HAP-1 (cell line): ENCODE measurements at regions not wholly inside any gene's neighbourhood (a gene's known extent, or its start where the extent isn't known, plus 50 kb on each side); places are given as distances from the start of the nearest gene placed in this dataset.

Experiments used
- DNase-seq, 2 experiments: peaks; one replicate each; pipeline ENCODE4 v3.0.0-alpha.2; 2016 to 2020; ENCODE audit warnings: low spot score in 2 of 2
- H3K27me3 ChIP-seq: fragments of 250-450 bp; sonication (Bioruptor Pico); 2 replicates; pipeline ENCODE4 v1.5.1; 2020; ENCODE audit warnings: low read depth, mild to moderate bottlenecking, moderate library complexity
- H3K36me3 ChIP-seq: fragments of 250-450 bp; sonication (Bioruptor Pico); replicated peaks from 2 replicates; pipeline ENCODE4 v1.5.1; 2020; ENCODE audit warnings: mild to moderate bottlenecking
- H3K4me1 ChIP-seq: fragments of 250-450 bp; sonication (Bioruptor Pico); 2 replicates; pipeline ENCODE4 v1.5.1; 2020; ENCODE audit warnings: mild to moderate bottlenecking
- H3K4me3 ChIP-seq: fragments of 250-450 bp; sonication (Bioruptor Pico); 2 replicates; pipeline ENCODE4 v1.5.1; 2020; ENCODE audit warnings: mild to moderate bottlenecking, moderate library complexity
- H3K9me3 ChIP-seq: fragments of 250-450 bp; sonication (Bioruptor Pico); 2 replicates; pipeline ENCODE4 v1.5.1; 2020; ENCODE audit warnings: mild to moderate bottlenecking, moderate library complexity
- in situ Hi-C: fragments of 300-500 bp; cut with MboI; formaldehyde crosslinking; loops from 3 replicates; pipeline ENCODE4 v1.14.3; 2020; ENCODE audit warnings: low sequenced_read_pairs, inconsistent platforms, mixed read lengths

DNA sequence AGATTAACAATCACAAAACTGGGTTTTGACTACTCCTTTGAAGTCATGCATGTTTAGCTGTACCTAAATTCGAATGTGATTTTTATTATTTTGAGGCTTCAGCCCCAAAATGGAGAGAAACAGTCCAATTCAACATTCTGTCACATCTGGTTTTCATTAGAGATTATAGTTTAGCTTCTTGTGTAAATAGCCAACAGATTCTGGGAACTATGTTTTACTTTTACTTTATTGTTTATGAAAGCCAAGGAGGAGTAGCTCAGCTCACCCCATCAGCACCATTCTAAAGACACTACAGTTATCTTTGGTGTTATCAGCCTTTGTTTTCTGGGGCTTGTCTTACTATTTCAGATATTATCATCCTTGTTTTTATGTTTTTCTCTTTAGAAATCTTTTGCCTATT lies 465.0 kb upstream of the CWC22 start:
- Histone ChIP-seq H3K36me3 (no peaks in the 10 kb centered on the region), H3K27me3 (no peaks in the 10 kb centered on the region), H3K4me3 (no peak overlapping the region), H3K9me3 (no peaks in the 10 kb centered on the region), H3K4me1 (no peaks in the 10 kb centered on the region)
- no peak for DNase-seq
- in situ Hi-C loops = no loop called here

DNA sequence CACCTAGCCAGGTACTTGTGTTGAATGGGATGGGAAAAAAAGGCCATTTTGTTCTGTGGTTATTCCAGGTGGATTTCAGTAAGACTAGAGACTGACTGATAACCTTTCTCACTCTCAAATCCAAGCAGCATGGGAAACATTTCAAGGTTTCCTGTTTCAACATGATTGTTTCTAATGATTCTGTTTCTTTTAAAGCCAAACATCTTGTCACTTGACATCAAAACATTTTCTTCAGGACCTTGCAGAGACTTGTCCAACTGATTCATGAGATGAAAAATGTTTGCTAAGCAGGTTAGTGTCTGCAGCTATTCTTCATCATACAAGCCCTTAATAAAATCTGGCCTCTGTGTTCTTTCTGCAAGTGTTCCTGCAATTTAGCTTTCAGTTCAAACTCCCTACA lies 456.5 kb upstream of the CWC22 start:
- no peaks in the 10 kb centered on the region for H3K4me1 ChIP-seq
- H3K36me3 ChIP-seq = no peaks in the 10 kb centered on the region
- no peaks in the 10 kb centered on the region for H3K9me3 ChIP-seq
- no peak for DNase-seq
- in situ Hi-C loops = no loop called here
- H3K27me3 ChIP-seq = no peaks in the 10 kb centered on the region
- no peak overlapping the region for H3K4me3 ChIP-seq

DNA sequence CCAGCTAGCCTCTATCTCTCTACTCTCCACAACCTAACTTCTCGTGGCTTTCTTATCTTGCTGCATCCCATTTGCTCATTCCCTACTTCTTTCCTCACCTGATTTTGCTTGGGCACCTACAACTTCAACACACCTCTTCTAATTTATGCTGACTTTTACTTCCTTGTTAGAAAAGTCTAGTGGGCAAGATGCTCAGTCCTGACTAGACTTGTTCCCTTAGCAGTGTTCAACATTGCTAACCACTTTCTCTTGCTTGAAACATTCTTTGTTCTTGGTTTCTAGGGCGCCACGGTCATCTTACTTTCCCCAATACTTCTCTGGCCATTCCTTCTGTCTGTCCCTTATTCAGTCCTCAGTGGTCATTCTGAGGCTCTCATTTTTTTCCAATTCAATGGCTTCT lies 454.7 kb upstream of the CWC22 start:
- no peak overlapping the region for H3K4me3 ChIP-seq
- in situ Hi-C loops = no loop called here
- no peaks in the 10 kb centered on the region for H3K27me3 ChIP-seq
- no peak for DNase-seq
- no peaks in the 10 kb centered on the region for H3K4me1 ChIP-seq
- no peaks in the 10 kb centered on the region for H3K9me3 ChIP-seq
- no peaks in the 10 kb centered on the region for H3K36me3 ChIP-seq

DNA sequence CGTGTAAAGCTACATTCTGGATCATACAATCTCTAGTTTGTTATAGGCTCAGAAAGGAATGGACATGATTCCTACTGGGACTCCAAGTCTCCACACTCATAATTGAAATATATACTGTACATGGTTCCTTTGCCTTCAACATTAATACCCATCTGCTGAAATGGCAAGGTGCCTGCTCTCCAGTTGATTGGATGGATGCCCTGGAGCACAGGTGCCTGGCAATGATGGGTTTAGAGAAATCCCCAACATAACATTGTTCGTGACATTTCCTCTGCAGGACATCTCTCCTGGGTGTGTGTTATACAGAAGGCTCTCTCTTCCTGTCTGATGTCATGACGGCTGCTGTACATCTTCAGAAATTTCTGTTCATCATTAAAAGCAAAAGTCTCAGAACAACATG lies 449.7 kb upstream of the CWC22 start:
- no peaks in the 10 kb centered on the region for H3K36me3 ChIP-seq
- no peak for DNase-seq

DNA sequence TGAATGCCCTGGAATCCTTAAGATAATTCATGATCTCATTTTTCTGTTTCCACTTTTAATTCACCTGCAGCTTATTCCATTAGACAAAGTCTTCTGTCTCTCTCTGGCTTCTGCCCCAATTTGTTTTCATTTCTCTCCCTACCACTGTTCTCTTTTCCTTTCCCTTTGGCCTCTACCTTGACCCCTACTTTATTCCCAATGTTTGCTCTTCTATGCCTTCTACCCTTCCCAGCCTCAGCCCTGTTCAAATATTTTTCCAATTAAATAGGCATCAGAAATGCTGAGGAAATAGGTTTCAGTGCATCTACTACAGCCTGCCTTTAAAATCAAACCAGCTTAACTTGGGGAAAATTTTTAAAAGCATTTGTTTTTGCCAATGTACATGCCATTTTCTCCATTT lies 443.7 kb upstream of the CWC22 start:
- Histone ChIP-seq H3K36me3 (no peaks in the 10 kb centered on the region), H3K4me1 (no peaks in the 10 kb centered on the region), H3K9me3 (no peaks in the 10 kb centered on the region), H3K27me3 (no peaks in the 10 kb centered on the region), H3K4me3 (no peak overlapping the region)
- in situ Hi-C loops = no loop called here
- no peak for DNase-seq

More for the DNA sequence above, 449.7 kb upstream of the CWC22 start:
- in situ Hi-C loops = no loop called here
- Histone ChIP-seq H3K4me1 (no peaks in the 10 kb centered on the region), H3K4me3 (no peak overlapping the region), H3K27me3 (no peaks in the 10 kb centered on the region), H3K9me3 (no peaks in the 10 kb centered on the region)

DNA sequence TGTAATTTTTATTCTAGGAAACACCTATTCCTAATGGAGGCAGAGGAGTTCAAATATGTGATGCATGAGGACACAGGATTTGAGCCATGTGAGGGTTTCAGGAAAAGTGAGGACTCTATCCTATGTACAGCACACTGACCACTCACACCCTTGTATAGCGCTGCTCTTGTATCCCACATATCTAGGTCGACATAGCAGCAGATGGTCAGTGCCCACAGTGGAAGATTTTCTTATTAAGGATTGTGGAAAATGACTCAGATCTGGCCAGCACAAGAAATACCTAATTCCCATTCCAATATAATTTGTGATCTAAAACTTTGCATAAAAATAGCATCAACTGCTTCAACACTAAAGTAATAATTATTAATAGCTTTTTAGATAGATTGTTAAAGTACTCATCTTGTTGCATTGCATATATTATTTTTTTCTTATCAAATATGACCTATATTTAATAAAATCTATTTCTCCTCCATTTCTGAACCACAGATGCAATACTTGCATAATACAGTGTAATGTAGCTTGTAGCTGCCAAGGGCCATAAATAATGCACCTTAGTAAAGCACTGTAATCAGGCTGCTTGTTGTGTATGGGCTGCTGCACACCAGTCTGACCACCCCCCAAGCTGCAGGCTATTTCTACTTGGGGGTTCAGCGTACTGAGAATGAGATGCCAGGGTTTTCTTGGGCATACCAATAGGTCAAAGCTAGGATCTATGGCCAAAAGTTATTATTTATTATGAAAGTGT lies 442.2 kb upstream of the CWC22 start:
- Histone ChIP-seq H3K4me3 (no peak overlapping the region), H3K36me3 (no peaks in the 10 kb centered on the region), H3K27me3 (no peaks in the 10 kb centered on the region), H3K9me3 (no peaks in the 10 kb centered on the region), H3K4me1 (no peaks in the 10 kb centered on the region)
- no peak for DNase-seq
- in situ Hi-C loops = no loop called here

- H3K9me3 ChIP-seq = no peaks in the 10 kb centered on the region
- H3K4me1 ChIP-seq = no peaks in the 10 kb centered on the region
- no peak overlapping the region for H3K4me3 ChIP-seq
- no peak for DNase-seq
- in situ Hi-C loops = no loop called here
- no peaks in the 10 kb centered on the region for H3K36me3 ChIP-seq
- no peaks in the 10 kb centered on the region for H3K27me3 ChIP-seq
Measured at GRCh38 chr2:180446492-180446891, 439.4 kb upstream of the CWC22 start.

DNA sequence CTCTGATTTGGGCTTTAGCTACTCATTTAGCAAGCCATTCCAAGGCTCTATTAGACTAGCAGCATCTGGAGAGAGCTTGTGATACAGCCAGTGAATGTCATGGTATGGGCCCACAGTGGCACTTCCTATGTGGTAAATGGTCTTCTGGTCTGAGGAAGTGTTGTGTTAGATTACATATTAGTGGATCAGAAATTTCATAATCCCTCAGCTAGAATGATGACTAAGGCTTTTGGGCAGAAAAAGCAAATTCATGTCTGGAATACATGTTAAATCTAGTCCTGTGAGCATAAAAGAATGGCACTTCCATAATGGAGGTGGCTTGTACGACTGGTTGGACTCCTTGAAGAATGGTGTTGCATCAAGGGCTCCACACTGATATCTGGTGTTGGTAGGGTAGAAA lies 436.8 kb upstream of the CWC22 start:
- Histone ChIP-seq H3K9me3 (no peaks in the 10 kb centered on the region), H3K27me3 (no peaks in the 10 kb centered on the region), H3K36me3 (no peaks in the 10 kb centered on the region), H3K4me3 (no peak overlapping the region), H3K4me1 (no peaks in the 10 kb centered on the region)
- in situ Hi-C loops = no loop called here
- DNase-seq = no peak

DNA sequence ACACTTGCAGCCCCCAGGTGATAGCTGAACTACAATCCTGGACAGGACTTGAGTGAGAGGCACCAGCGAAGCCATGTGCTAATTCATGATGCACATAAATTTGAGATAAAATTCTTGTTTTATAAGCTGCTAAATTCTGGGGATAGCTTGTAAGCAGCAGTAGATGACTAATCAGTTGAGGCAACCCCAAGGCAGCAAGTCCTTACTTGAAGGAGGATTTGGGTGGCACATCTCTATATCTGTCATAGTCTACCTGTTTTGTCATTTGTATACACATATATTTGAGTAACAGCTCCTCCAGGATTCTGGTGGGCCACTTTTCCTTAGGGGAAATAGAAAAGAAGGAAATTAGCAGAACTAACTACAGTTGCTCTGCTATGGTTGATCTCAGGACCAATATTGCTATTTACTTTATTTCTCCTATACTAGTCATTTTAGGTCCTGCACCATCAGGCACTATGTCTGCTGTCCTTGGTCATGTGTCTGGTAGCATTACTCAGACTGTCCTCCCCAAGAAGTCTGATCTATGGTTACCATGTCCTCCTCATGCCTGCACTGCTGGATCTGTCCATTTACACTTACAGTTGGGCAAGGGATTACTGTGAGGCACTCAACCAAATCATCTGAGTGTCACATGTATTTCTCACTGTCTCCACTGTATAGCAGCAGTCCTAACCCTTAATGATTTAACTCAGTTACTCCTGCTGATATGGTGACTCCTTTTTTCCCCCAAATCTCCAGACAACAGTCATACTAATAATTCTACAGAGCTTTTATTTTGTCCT lies 436.0 kb upstream of the CWC22 start:
- Histone ChIP-seq H3K9me3 (no peaks in the 10 kb centered on the region), H3K27me3 (no peaks in the 10 kb centered on the region), H3K4me1 (no peaks in the 10 kb centered on the region), H3K4me3 (no peak overlapping the region), H3K36me3 (no peaks in the 10 kb centered on the region)
- no peak for DNase-seq
- in situ Hi-C loops = no loop called here

DNA sequence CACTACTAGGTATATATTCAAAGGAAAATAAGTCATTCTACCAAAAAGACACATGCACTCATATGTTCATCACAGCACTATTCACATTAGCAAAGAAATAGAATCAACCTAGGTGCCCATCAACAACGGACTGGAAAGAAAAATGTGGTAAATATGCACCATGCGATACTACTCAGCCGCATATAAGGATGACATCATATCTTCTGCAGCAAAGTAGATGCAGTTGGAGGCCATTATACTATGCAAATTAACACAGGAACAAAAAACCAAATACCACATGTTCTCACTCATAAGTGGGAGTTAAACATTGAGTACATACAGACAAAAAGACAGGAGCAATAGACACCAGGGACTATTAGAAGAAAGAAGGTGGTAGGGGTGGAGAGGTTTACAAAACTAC lies 412.1 kb upstream of the CWC22 start:
- H3K9me3 ChIP-seq = no peaks in the 10 kb centered on the region
- no peak for DNase-seq
- H3K27me3 ChIP-seq = no peaks in the 10 kb centered on the region
- H3K4me1 ChIP-seq = no peaks in the 10 kb centered on the region
- H3K4me3 ChIP-seq = no peak overlapping the region
- in situ Hi-C loops = no loop called here
- H3K36me3 ChIP-seq = no peaks in the 10 kb centered on the region; the same call in 1 of the 2 replicates

DNA sequence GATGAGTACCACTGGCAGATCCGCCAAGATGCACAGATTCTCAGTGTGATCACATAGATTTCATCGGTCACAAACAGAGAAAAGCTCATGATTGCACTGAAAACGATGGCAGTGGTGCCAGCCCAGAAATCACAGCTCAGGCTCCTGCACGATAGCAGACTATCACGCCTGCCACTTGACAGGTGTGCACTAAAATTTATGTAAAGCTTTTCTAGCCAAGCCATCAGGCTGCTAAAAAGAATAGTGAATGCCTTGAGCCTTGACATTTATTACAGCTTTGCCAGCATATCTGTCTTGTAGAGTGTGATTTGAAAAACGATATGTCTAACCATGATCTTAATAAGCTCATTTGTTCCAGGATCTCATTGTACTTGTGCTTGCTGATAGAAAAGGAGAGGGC lies 409.5 kb upstream of the CWC22 start:
- Histone ChIP-seq H3K4me3 (no peak overlapping the region), H3K4me1 (peaks cover 2% of the 10 kb centered on the region; the same call in 1 of the 2 replicates), H3K9me3 (no peaks in the 10 kb centered on the region), H3K36me3 (no peaks in the 10 kb centered on the region; the same call in 1 of the 2 replicates), H3K27me3 (no peaks in the 10 kb centered on the region)
- no peak for DNase-seq
- in situ Hi-C loops = no loop called here

DNA sequence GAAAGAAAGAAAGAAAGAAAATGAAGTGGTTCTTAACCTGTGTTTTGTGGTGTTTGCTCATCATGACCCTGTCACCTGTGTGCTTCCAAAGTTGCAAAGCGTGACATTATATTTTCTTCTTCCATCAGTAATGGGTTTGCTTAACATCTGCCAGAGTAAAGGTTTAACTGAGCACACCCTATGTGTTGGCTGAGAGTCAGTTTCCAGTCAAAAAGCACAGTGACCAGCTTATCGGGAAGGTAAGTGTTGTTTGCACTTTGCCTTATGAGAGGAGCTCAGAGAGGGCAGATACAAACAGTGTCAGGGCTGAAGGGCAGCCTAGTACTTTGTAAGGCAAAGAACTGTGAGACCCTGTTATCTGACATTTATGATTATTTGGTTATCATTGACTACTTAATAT lies 406.2 kb upstream of the CWC22 start:
- in situ Hi-C loops = no loop called here
- no peak for DNase-seq
- Histone ChIP-seq H3K9me3 (no peaks in the 10 kb centered on the region), H3K27me3 (no peaks in the 10 kb centered on the region), H3K36me3 (no peaks in the 10 kb centered on the region; the same call in 1 of the 2 replicates), H3K4me3 (no peak overlapping the region), H3K4me1 (peaks cover 7% of the 10 kb centered on the region; the same call in 1 of the 2 replicates)

DNA sequence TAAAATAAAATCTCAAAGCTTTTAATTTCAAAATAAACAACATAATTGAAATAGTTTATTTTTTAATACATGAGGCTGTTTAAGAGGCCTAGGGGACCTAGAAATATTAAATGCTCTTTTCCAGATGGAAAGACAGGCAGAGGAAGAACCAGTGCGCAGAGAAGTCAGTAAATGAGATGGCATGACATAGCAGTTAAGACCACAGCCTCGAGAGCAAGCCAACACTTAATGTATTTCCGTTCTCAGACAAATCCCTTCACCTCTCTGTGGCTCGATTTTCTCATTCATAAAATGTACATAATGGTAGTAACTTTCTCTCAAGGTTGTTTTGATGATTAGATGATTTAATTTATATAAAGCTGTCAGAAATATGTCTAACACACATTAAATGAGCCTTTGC lies 405.1 kb upstream of the CWC22 start:
- in situ Hi-C loops = no loop called here
- H3K4me1 ChIP-seq = peaks cover 7% of the 10 kb centered on the region; the same call in 1 of the 2 replicates
- H3K9me3 ChIP-seq = no peaks in the 10 kb centered on the region
- H3K36me3 ChIP-seq = no peaks in the 10 kb centered on the region; the same call in 1 of the 2 replicates
- no peaks in the 10 kb centered on the region for H3K27me3 ChIP-seq
- no peak for DNase-seq
- H3K4me3 ChIP-seq = no peak overlapping the region

DNA sequence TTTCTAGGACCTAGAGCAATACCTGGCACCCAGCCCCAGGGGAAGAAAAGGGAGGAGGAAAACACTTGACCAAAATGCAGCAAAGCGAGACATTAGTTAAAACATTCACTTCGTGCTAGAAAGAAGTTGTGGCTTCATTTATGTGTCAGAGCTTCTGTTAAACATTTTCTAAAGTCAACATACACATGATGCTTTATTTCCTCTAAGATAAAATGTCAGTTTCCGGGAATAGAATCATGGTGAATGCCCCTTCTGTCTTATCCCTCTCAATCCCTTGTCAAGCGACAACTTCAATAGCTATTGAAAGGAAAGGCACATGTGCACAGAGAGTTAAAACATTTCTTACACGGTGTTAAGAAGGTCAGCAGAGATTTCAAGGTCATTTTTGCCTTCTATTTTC lies 404.6 kb upstream of the CWC22 start:
- Histone ChIP-seq H3K9me3 (no peaks in the 10 kb centered on the region), H3K27me3 (no peaks in the 10 kb centered on the region), H3K4me3 (no peak overlapping the region), H3K36me3 (no peaks in the 10 kb centered on the region; the same call in 1 of the 2 replicates), H3K4me1 (peaks cover 7% of the 10 kb centered on the region; the same call in 1 of the 2 replicates)
- no peak for DNase-seq
- in situ Hi-C loops = no loop called here
